HCT116 (cell line): ENCODE measurements at regions not wholly inside any gene's neighbourhood (a gene's known extent, or its start where the extent isn't known, plus 50 kb on each side); places are given as distances from the start of the nearest gene placed in this dataset.

Experiments
- ATAC-seq: fragments of 200-7000 bp; cut with Tn5 transposase; 2 replicates; pipeline ENCODE4 v1.9.1; 2020; ENCODE audit warnings: mild to moderate bottlenecking, moderate library complexity
- BruUV-seq: library from RNA; stranded (reverse); fragments of 400-500 nt; replicated peaks from 2 replicates; lab custom pipeline; 2021; lab: Mats Ljungman, UMichigan
- CTCF ChIA-PET: fragments of 300-600 bp; sonication (Branson Sonifier 250); formaldehyde crosslinking; loops from one replicate; lab custom pipeline; 2021; ENCODE audit warnings: antibody characterized with exemption; lab: Charles Lee
- POLR2A ChIA-PET: fragments of 300-600, 350-600 bp; sonication (Branson Sonifier 250); formaldehyde crosslinking; loops from one replicate; lab custom pipeline; 2021; ENCODE audit warnings: antibody characterized with exemption; lab: Charles Lee
- RAD21 ChIA-PET, 2 experiments: fragments of 300-600 bp; sonication (Branson Sonifier 250); formaldehyde crosslinking; loops; one replicate each; lab custom pipeline; 2023; ENCODE audit warnings: low total read pairs in 2 of 2; ENCODE audit not compliant: uncharacterized antibody in 2 of 2, unreplicated experiment in 2 of 2, low non-redundant PET in 1 of 2; lab: Charles Lee
- DNase-seq: peaks from one replicate; pipeline ENCODE4 v3.0.0-alpha.2; 2010; ENCODE audit warnings: low read depth, low spot score
- H2AFZ ChIP-seq: fragments of 200-600 bp; shearing (Covaris generic), sonication (generic); 2 replicates; pipeline ENCODE4 v1.6.1; 2017; ENCODE audit warnings: low read depth, mixed run types, mixed read lengths, antibody characterized with exemption, low read length; ENCODE audit not compliant: poor library complexity, severe bottlenecking
- H3K27ac ChIP-seq: 2 replicates; pipeline ENCODE4 v1.5.1; 2012; ENCODE audit warnings: low read depth, low read length
- H3K27me3 ChIP-seq: fragments of 200-600 bp; sonication (generic); 2 replicates; pipeline ENCODE4 v1.6.1; 2016; ENCODE audit warnings: mixed run types, low read length, mixed read lengths; ENCODE audit not compliant: insufficient read depth
- H3K36me3 ChIP-seq, 2 experiments: fragments of 200-500 bp in 1 of 2; fragments of 200-600 bp in 1 of 2; sonication (Bioruptor generic) in 1 of 2; sonication (generic) in 1 of 2; 2 replicates each; pipeline versions ENCODE4 v1.5.1 to v1.6.1; 2014 to 2016; ENCODE audit warnings: low read length in 2 of 2, inconsistent platforms in 1 of 2, mixed read lengths in 1 of 2, mixed run types in 1 of 2; ENCODE audit not compliant: insufficient read depth in 2 of 2, control insufficient read depth in 1 of 2
- H3K4me1 ChIP-seq, 2 experiments: fragments of 200-600 bp in 1 of 2; sonication (generic) in 1 of 2; 2 replicates each; pipeline versions ENCODE4 v1.5.1 to v1.6.1; 2012 to 2017; ENCODE audit warnings: low read length in 2 of 2, inconsistent platforms in 1 of 2, mild to moderate bottlenecking in 1 of 2, mixed read lengths in 1 of 2, mixed run types in 1 of 2, moderate library complexity in 1 of 2; ENCODE audit not compliant: insufficient read depth in 2 of 2, control insufficient read depth in 1 of 2
- H3K4me2 ChIP-seq: fragments of 200-600 bp; sonication (generic); 2 replicates; pipeline ENCODE4 v1.6.1; 2017; ENCODE audit warnings: mixed run types, low read length, mixed read lengths
- H3K4me3 ChIP-seq, 2 experiments: fragments of 200-600 bp in 1 of 2; sonication (generic) in 1 of 2; replicated peaks in 1 of 2; 2 replicates each; pipeline ENCODE4 v1.5.1; 2011 to 2016; ENCODE audit warnings: low read length in 2 of 2, control low read depth in 1 of 2, low read depth in 1 of 2, mild to moderate bottlenecking in 1 of 2, mixed read lengths in 1 of 2, mixed run types in 1 of 2
- H3K79me2 ChIP-seq: fragments of 200-600 bp; sonication (generic); 2 replicates; pipeline ENCODE4 v1.6.1; 2017; ENCODE audit warnings: mild to moderate bottlenecking, mixed run types, low read length, moderate library complexity, mixed read lengths; ENCODE audit not compliant: insufficient read depth
- H3K9ac ChIP-seq: fragments of 200-600 bp; sonication (generic); 2 replicates; pipeline ENCODE4 v1.6.1; 2016; ENCODE audit warnings: low read length, mixed read lengths
- H3K9me2 ChIP-seq: fragments of 200-600 bp; sonication (generic), shearing (Covaris generic); 2 replicates; pipeline ENCODE4 v1.6.1; 2017; ENCODE audit warnings: mixed run types, mild to moderate bottlenecking, moderate library complexity; ENCODE audit not compliant: insufficient read depth
- H3K9me3 ChIP-seq, 2 experiments: fragments of 200-500 bp in 1 of 2; fragments of 200-600 bp in 1 of 2; sonication (Bioruptor generic) in 1 of 2; sonication (generic) in 1 of 2; 2 replicates each; pipeline ENCODE4 v1.6.1; 2014 to 2017; ENCODE audit warnings: low read length in 2 of 2, mixed read lengths in 2 of 2, inconsistent platforms in 1 of 2, low read depth in 1 of 2, mild to moderate bottlenecking in 1 of 2, mixed run types in 1 of 2, moderate library complexity in 1 of 2; ENCODE audit not compliant: control insufficient read depth in 1 of 2, insufficient read depth in 1 of 2
- H4K20me1 ChIP-seq: fragments of 200-600 bp; sonication (generic), shearing (Covaris generic); 2 replicates; pipeline ENCODE4 v1.6.1; 2017; ENCODE audit warnings: mixed run types, mild to moderate bottlenecking, moderate library complexity; ENCODE audit not compliant: insufficient read depth
- ATF3 ChIP-seq: IDR thresholded peaks from 2 replicates; pipeline ENCODE4 v1.6.1; 2012
- CEBPB ChIP-seq: IDR thresholded peaks from 2 replicates; pipeline ENCODE4 v1.6.1; 2012; ENCODE audit warnings: low read depth
- CTCF ChIP-seq, 3 experiments: fragments of 200-600 bp in 1 of 3; sonication (generic) in 1 of 3; IDR thresholded peaks in 2 of 3; conservative IDR thresholded peaks in 1 of 3; 2 replicates each; pipeline ENCODE4 v1.5.1; 2012 to 2017; ENCODE audit warnings: low read depth in 2 of 3, low read length in 2 of 3, antibody characterized with exemption in 1 of 3, borderline replicate concordance in 1 of 3, control low read depth in 1 of 3, mild to moderate bottlenecking in 1 of 3, mixed read lengths in 1 of 3, mixed run types in 1 of 3, moderate library complexity in 1 of 3; ENCODE audit not compliant: insufficient read depth in 1 of 3
- ELF1 ChIP-seq: IDR thresholded peaks from 2 replicates; pipeline ENCODE4 v1.6.1; 2012; ENCODE audit warnings: low read depth, borderline replicate concordance
- EZH2phosphoT487 ChIP-seq: fragments of 200-600 bp; IDR thresholded peaks from 2 replicates; pipeline ENCODE4 v1.6.1; 2018; ENCODE audit warnings: antibody characterized with exemption, borderline replicate concordance
- FOSL1 ChIP-seq: IDR thresholded peaks from 2 replicates; pipeline ENCODE4 v1.6.1; 2012; ENCODE audit warnings: low read depth
- MAX ChIP-seq: IDR thresholded peaks from 2 replicates; pipeline ENCODE4 v1.6.1; 2012
- POLR2A ChIP-seq: IDR thresholded peaks from 2 replicates; pipeline ENCODE4 v1.7.0; 2011; ENCODE audit warnings: borderline replicate concordance; ENCODE audit not compliant: insufficient read depth, insufficient read length; ENCODE audit errors: extremely low read depth
- POLR2AphosphoS5 ChIP-seq: IDR thresholded peaks from 2 replicates; pipeline ENCODE4 v1.6.1; 2011; ENCODE audit warnings: mild to moderate bottlenecking, low read depth, low read length, moderate library complexity
- SIN3A ChIP-seq: IDR thresholded peaks from 2 replicates; pipeline ENCODE4 v1.6.1; 2012; ENCODE audit warnings: low read depth
- SP1 ChIP-seq: IDR thresholded peaks from 2 replicates; pipeline ENCODE4 v1.6.1; 2012; ENCODE audit warnings: low read depth
- TCF7L2 ChIP-seq: IDR thresholded peaks from 2 replicates; pipeline ENCODE4 v1.7.0; 2011; ENCODE audit warnings: borderline replicate concordance, inconsistent platforms; ENCODE audit not compliant: insufficient read depth, insufficient read length; ENCODE audit errors: extremely low read depth
- ZBTB33 ChIP-seq: IDR thresholded peaks from 2 replicates; pipeline ENCODE4 v1.6.1; 2011; ENCODE audit warnings: mild to moderate bottlenecking, low read length, moderate library complexity; ENCODE audit not compliant: insufficient replicate concordance; ENCODE audit errors: extremely low read depth
- ZFX ChIP-seq: fragments of 450-650 bp; IDR thresholded peaks from 2 replicates; pipeline ENCODE4 v1.6.1; 2017
- intact Hi-C: fragments of 100-400 bp; cut with micrococcal nuclease; formaldehyde crosslinking; loops from 2 replicates; pipeline ENCODE4 v1.10.0; 2022

GRCh38 chr14:94889520-94890312 lies 119.8 kb upstream of the GSC start:
- intact Hi-C loops, result no loop called here
- Histone ChIP-seq H3K9me2 (no peaks in the 10 kb centered on the region), H3K9ac (no peak overlapping the region), H3K9me3 (no peaks in the 10 kb centered on the region; a peak in 1 of 4 replicates), H3K4me2 (no peak overlapping the region), H3K4me3 (no peak overlapping the region), H4K20me1 (no peaks in the 10 kb centered on the region), H2AFZ (no peak overlapping the region), H3K27me3 (no peaks in the 10 kb centered on the region), H3K4me1 (no peaks in the 10 kb centered on the region), H3K79me2 (no peaks in the 10 kb centered on the region), H3K27ac (no peak overlapping the region), H3K36me3 (no peaks in the 10 kb centered on the region)
- no TSS peak for BruUV-seq
- no peak for ATAC-seq
- ChIA-PET CTCF (no interaction called here), POLR2A (no interaction called here), RAD21 (no interaction called here)
- no peak for DNase-seq
- TF ChIP-seq EZH2phosphoT487 (no peak), FOSL1 (no peak), ELF1 (no peak), TCF7L2 (no peak), ATF3 (no peak), ZBTB33 (no peak), POLR2AphosphoS5 (no peak), POLR2A (no peak), CEBPB (no peak), SP1 (no peak), ZFX (no peak), MAX (no peak), SIN3A (no peak), CTCF (IDR thresholded peaks at IDR 0.05 in 2 of 3, conservative IDR thresholded peaks at IDR 0.05 in 1 of 3; ENCODE audit: borderline replicate concordance in 1 of 3, insufficient read depth in 1 of 3, low read depth in 2 of 3, low read length in 2 of 3) (no peak)
